Neutrophil (primary cell): ENCODE measurements at regions not wholly inside any gene's neighbourhood (a gene's known extent, or its start where the extent isn't known, plus 50 kb on each side); places are given as distances from the start of the nearest gene placed in this dataset.

Source experiments
- H3K27ac ChIP-seq: fragments of 200-600 bp; sonication (generic); 2 replicates; pipeline ENCODE4 v1.5.1; 2016; ENCODE audit warnings: mild to moderate bottlenecking, moderate library complexity
- H3K27me3 ChIP-seq: fragments of 200-600 bp; sonication (generic); 2 replicates; pipeline ENCODE4 v1.6.0; 2016; ENCODE audit warnings: mild to moderate bottlenecking
- H3K36me3 ChIP-seq: fragments of 200-600 bp; sonication (generic); 2 replicates; pipeline ENCODE4 v1.5.1; 2017
- H3K4me1 ChIP-seq, 2 experiments: fragments of 200-600 bp in 1 of 2; sonication (generic) in 1 of 2; 1 replicate in 1 of 2; 2 replicates in 1 of 2; pipeline versions ENCODE4 v1.5.1 to v1.6.1; 2013 to 2016; ENCODE audit warnings: low read depth in 1 of 2, low read length in 1 of 2, mild to moderate bottlenecking in 1 of 2, moderate library complexity in 1 of 2; ENCODE audit not compliant: control insufficient read depth in 1 of 2, insufficient read depth in 1 of 2
- H3K4me3 ChIP-seq, 2 experiments: fragments of 200-600 bp in 1 of 2; sonication (generic) in 1 of 2; 1 replicate in 1 of 2; 2 replicates in 1 of 2; pipeline ENCODE4 v1.5.1; 2013 to 2016; ENCODE audit warnings: low read depth in 1 of 2, low read length in 1 of 2, mild to moderate bottlenecking in 1 of 2, moderate library complexity in 1 of 2
- H3K9me3 ChIP-seq: fragments of 200-600 bp; sonication (generic); 2 replicates; pipeline ENCODE4 v1.5.1; 2016
- CTCF ChIP-seq: fragments of 200-600 bp; sonication (generic); IDR thresholded peaks from 2 replicates; pipeline ENCODE4 v1.5.1; 2016; ENCODE audit warnings: antibody characterized with exemption

GRCh38 chrX:122666601-122667000, 517.5 kb upstream of the GRIA3 start:
- no peak overlapping the region for H3K27ac ChIP-seq
- H3K27me3 ChIP-seq: no peaks in the 10 kb centered on the region
- H3K36me3 ChIP-seq: no peaks in the 10 kb centered on the region
- H3K4me1 ChIP-seq: no peaks in the 10 kb centered on the region
- no peak for TF ChIP-seq CTCF
- H3K4me3 ChIP-seq: no peak overlapping the region
- H3K9me3 ChIP-seq: no peaks in the 10 kb centered on the region

GRCh38 chrX:122667667-122668066, 516.4 kb upstream of the GRIA3 start:
- TF ChIP-seq CTCF: no peak

GRCh38 chrX:122703762-122704161, 480.3 kb upstream of the GRIA3 start:
- no peak overlapping the region for H3K4me3 ChIP-seq
- H3K9me3 ChIP-seq: no peaks in the 10 kb centered on the region
- H3K4me1 ChIP-seq: no peaks in the 10 kb centered on the region
- H3K36me3 ChIP-seq: no peaks in the 10 kb centered on the region
- H3K27ac ChIP-seq: no peak overlapping the region
- H3K27me3 ChIP-seq: no peaks in the 10 kb centered on the region
- TF ChIP-seq CTCF: no peak

More at GRCh38 chrX:122667667-122668066, 516.4 kb upstream of the GRIA3 start:
- Histone ChIP-seq H3K4me1 (no peaks in the 10 kb centered on the region), H3K27ac (no peak overlapping the region), H3K36me3 (no peaks in the 10 kb centered on the region), H3K9me3 (no peaks in the 10 kb centered on the region), H3K4me3 (no peak overlapping the region), H3K27me3 (no peaks in the 10 kb centered on the region)

- Histone ChIP-seq H3K27ac (no peak overlapping the region), H3K4me1 (no peaks in the 10 kb centered on the region), H3K4me3 (no peak overlapping the region), H3K36me3 (no peaks in the 10 kb centered on the region), H3K27me3 (no peaks in the 10 kb centered on the region), H3K9me3 (no peaks in the 10 kb centered on the region)
- no peak for TF ChIP-seq CTCF
Observed at GRCh38 chrX:122739770-122740169, 444.3 kb upstream of the GRIA3 start.

GRCh38 chrX:122770581-122770980, 413.5 kb upstream of the GRIA3 start:
- Histone ChIP-seq H3K4me1 (no peaks in the 10 kb centered on the region), H3K36me3 (no peaks in the 10 kb centered on the region), H3K27ac (no peak overlapping the region), H3K27me3 (no peaks in the 10 kb centered on the region), H3K4me3 (no peak overlapping the region), H3K9me3 (no peaks in the 10 kb centered on the region)
- TF ChIP-seq CTCF: no peak

- Histone ChIP-seq H3K4me3 (no peak overlapping the region), H3K4me1 (no peaks in the 10 kb centered on the region), H3K9me3 (no peaks in the 10 kb centered on the region), H3K36me3 (no peaks in the 10 kb centered on the region), H3K27ac (no peak overlapping the region), H3K27me3 (no peaks in the 10 kb centered on the region)
- no peak for TF ChIP-seq CTCF
Observed at GRCh38 chrX:122771933-122772332, 412.1 kb upstream of the GRIA3 start.
